ENCODE measurements at regions not wholly inside any gene's neighbourhood (a gene's known extent, or its start where the extent isn't known, plus 50 kb on each side); places are given as distances from the start of the nearest gene placed in this dataset.
"Not testable (repeated sequence)": the region's sequence is repeated elsewhere in the genome, so short reads cannot be mapped to it uniquely, and the experiment has no call there.

DNA sequence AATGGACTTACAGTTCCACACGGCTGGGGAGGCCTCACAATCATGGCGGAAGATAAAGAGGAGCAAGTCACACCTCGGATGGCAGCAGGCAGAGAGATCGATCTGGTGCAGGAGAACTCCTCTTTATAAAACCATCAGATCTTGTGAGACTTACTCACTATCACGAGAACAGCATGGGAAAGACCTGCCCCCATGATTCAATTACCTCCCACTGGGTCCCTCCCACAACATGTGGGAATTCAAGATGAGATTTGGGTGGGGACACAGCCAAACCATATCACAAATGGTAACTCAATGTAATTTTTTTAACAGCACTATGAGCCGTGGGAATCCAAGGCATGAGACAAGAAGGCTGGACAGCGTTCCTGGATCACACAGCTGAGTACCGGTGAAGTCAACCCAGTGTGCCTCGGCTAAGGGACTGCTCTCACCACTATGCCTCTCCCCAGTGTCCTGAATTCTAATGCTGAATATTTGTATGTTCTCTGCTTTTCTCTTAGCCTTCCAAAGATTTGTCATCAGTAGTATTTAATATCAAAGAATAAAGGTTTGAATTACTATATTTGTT, 84.3 kb downstream of the IRS2 start:
- DNase-seq (ENCODE audit: low spot score): not testable (repeated sequence)

DNA sequence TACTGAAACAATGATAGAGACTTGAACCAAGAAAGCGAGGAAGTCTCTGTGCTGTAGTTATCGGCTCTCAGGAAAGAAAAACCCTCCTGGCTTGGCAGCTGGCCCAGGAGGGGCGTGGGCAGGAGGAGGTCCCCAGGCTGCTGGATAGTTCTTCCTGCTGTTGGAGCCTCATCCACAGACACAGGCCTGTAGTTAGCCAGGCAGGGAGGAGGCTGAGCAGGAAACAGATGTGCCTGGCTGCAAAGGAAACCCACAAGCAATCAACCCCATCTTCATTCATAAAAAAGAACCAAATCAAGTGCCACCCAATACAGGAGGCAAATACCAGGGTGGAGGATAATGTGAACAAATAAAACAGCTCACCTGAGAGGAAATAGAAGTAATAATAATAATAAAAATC, 86.2 kb downstream of the IRS2 start:
- peak; percentile 88 for DNase-seq (ENCODE audit: low spot score)

DNA sequence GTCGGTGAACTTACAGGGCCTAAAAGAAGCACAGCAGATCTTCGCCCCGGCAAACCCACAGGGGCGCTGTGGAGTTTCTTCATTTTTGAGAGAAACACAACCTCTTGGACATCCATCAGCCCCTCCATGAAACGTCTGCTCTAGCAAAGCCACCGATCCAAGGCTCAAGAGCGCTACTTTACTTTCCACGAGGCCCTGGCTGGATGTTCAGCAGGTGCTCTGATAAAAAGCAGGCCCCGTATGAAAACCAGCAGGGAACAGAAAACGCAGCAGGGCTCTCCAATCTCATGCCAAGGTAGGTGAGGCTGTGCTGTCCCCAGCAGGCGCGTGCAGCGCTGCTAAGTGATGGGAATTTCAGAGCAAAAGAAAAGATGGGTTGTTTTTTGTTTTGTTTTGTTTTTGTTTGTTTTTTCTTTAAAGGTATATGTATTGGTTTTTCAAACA, 86.7 kb downstream of the IRS2 start:
- no peak for DNase-seq (ENCODE audit: low spot score)

DNA sequence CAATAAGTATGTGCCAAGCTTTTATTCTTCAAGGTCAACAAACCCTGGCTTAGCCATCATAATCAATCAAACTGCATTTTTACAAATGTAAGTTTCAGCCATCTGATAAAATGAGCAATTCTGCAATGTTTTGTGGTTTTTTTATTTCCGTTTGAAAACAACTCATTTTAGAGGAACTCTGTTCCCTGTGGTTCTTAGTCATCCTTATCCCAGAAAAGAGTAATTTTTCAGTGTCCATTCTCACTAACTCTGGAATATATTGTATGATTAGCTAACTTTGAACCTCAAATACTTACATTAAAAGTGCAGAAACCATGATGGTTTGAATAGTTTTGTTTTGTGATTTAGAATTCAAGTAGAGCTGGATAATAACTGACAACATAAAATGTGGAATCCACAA, 87.6 kb downstream of the IRS2 start:
- no peak for DNase-seq (ENCODE audit: low spot score)

DNA sequence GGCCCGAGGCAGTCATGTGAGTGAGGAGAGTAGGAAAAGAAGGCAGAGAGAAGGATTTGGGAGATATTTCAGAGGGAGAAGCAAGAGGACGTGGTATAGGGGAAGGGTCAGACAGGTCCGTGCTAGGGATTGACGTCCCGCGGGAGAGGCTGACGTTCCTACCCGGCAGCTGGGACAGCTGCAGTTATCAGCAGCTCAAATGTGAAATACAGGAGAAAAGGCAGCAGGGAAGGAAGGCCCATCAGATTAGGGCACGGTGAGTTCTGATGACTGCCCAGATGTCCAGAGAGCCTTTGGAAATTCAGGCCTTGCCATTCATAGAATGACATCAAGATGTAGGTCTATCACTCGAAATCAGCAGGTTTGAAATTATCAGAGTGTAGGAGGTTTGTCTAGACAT, 88.4 kb downstream of the IRS2 start:
- DNase-seq (ENCODE audit: low spot score): no peak

DNA sequence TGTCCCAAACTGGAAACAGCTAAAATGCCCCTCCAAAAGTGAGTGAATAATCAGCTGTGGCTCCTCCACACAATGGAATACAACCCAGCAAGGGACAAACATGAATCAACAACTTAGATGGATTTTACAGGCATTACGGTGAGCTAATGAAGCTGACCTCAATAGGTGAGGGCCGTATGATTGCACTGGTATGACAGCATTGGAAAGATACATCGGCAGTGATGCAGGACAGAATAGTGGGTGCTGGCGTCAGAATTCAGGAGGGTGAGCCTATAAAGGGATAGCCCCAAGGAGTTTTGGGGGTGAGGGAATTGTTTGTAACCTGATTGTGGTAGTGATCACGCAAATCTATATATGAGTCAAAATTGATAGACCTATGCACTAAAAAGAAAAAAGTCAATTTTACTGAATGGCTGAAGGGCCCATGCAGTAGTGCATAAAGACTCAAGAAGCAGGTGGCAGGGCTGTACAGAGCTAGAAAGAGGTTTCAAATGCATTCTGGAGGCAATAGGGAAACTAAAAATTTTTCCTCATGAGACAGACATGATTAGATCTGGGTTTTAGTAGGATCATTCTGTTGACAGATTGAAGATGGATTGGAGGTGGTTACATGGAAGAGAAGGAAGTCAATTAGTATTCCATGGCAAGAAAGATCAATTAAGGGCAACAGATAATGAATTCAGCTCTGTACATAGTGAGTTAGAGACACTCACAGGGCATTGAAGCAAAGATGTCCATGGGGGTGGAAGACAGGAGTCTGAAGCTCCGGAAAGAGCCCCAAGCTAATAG, 90.8 kb downstream of the IRS2 start:
- no peak for DNase-seq (ENCODE audit: low spot score)

DNA sequence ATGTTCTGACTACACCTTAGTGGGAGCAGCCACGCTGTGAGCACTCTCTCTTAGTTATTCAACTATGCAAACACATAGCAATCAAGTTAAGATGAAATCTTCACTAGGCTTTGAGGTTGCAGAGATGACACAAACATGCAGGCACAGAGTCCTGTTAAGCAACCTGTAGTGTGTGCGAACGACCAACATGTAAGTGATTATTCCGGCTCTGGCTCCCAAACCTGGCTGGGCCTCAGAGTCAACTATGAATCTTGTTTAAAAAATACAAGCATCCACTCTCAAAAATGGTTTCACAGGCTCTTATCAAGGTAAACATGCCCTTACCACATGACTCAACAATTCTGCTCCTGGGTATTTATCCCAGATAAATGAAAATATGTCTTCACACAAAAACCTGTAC, 91.4 kb downstream of the IRS2 start:
- no peak for DNase-seq (ENCODE audit: low spot score)

DNA sequence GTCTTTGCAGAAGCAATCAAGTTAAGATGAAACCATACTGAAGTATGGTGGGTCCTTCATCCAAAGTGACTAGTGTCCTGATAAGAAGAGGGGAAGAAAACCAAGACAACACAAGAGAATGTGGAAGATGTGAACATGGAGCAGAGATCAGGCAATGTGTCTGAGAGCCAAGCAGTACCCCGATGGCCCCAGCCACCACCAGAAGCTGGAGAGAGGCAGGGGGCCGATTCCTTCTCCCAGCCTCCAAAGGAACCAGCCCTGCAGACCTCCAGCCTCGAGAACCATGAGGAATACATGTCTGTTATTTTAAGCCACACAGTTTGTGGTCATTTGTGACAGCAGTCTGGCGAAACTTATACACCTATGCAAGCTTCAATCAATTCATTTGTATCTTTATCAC, 93.2 kb downstream of the IRS2 start:
- DNase-seq (ENCODE audit: low spot score): no peak

DNA sequence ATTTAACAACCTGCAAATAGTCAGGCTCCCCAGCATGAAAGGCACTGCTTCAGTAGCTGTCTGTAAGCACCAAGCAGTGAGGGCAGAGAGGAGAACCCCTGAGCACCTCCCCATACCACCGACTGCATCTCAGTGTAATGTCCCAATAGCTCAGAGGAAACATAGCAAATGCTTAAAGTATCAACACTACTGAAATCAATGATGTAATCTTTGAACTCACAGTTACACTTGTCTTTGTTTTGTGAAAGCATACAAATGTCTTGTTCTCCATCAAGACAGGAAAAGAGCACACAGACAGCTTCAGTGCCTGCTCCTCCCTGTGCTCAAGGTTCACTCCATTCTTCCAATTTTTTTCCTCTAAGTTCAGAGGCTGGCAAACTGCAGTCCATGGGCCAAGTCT, 94.7 kb downstream of the IRS2 start:
- DNase-seq (ENCODE audit: low spot score): no peak

DNA sequence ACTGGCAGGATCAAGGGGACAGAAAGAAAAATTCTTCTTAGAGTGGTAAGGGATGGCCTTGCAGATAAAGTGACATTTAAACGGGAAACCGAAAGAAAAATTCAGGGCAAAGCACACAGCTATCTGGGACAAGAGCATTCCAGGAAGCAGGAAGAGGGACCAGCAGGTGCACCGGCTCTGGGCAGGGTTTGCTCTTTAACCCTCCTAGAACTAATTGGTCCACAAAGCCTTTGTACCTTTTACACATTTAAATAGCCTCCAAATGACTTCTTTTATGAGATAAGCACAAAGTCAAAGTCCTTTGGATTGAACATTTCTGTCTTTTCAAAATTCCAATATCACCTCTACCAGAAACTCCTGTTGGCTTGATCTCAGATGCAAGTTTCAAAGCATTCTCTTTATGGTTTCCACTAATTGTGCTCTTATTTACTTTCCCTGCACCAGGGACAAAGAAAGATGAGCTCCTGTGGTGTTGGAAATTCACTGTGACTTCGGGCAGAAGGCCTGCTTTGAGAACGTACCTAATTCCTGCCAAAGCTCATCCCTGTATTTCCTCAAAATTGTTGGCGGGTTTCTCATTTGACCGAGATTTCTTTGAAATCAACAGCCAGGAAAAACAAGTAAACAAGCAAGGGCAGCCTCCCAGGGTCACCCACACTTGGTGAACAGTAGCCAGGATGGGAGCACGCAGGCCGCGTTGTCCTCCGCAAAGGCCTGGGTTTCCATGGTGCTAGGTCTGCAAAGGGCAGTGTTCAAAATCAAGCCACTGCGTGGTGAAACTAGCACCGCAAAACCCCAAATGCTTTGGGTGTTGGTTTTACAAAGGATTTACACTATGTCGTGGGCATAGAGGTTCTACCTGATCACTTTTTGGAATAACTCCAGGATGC, 98.6 kb downstream of the IRS2 start:
- peak; percentile 36 for DNase-seq (ENCODE audit: low spot score)

DNA sequence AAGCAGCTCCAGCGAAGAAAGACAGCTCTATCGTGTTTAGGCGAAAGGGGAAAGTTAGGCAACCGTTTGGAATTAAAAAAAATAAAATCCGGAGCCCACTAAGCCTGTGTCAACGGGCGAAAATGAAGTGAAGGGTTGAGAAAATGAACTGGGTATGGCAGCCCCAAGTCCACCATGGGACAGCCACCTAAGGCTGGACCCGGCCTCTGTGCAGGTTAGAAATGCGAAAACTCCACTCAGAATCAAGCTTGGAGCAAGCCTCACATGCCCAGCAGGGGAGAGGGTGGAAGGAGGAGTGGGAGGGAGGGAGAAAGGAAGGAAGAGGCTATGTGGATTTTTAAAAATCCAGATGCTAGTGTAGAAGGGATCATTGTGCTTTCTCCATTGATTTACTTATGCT, 101.2 kb downstream of the IRS2 start:
- no peak for DNase-seq (ENCODE audit: low spot score)

DNA sequence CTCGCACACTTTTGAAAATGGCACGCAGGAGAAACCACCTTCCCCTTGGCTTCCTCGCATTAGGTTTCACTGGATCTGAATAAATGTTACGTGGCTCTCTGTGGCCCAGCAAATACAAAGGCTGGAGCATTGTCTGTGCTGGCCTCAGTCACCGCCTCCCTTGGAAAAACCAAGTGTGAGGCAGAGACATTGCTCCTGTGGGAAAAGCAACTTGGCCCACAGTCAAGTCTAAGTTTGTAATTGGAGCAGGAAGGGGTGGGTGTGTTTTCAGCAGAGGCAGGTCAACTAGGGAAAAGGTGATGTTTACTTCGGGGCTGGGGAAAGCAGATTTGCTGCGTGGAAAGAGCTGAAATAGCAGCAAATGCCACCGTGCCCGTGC, 101.6 kb downstream of the IRS2 start:
- peak; percentile 58 for DNase-seq (ENCODE audit: low spot score)

DNA sequence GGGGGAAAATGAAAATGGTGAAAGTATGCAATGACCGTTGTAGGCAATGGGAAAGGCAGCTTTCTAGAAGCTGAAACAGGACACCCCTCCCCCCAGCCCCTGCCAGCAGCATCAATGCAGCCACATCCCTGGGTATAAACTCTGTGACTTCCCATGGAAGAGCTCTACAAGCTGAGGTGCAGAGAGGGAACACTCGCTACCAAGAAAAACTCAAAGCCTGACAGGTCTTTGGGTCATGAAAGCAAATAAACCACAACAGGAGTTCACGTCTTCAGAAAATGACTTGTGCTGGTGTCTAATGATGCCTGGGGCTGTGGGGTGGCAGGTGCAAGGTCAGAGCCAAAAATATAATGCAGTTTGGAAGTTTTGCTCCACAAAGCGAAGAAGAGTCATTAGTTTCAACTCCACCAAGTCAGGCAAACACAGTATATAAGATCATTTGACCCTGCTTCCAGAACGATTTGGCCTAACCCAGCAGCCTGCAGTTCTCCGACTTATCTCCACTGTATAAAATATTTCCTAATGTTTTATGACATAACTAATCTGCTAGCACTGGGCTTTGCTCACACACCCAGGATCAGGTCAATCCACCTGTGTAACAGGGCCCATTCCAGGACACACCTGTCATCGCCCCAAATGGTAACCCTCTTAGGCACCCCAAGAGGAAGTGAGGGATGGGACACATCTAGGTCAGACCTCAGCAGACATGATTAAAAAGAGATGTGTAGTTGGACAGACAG, 102.1 kb downstream of the IRS2 start:
- DNase-seq (ENCODE audit: low spot score): no peak

DNA sequence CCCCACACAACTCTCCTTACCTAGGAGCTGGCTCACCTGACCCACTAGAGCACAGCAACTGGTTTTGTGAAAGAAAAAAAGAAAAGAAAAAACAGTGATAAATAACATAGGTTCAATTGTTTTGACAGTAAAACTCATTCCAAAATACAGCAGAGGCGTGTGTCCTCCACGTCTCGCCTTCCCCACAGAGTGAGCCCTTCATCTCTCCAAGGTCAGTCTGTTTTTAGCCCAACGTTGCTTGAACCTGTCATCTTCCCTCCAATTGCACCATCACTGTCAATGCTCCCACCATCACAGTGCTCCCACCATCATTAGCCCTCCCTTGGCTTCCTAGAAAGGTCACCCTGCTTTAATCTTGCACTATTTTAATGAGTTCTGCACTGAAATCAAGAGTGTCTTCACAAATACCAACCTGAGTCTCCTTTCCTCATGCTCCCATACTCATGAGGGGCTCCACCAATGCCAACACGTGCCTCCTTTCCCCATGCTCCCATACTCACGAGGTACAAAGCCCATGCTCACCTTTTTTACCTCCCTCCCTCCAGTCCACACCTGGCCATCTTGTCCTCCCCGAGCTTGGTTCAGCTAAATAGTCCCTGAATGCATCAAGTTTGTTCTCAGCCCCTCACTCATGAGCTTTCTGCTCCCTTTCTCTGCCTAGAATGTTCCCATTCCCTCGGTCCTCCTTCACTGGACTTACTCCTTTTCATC, 103.7 kb downstream of the IRS2 start:
- DNase-seq (ENCODE audit: low spot score): no peak

DNA sequence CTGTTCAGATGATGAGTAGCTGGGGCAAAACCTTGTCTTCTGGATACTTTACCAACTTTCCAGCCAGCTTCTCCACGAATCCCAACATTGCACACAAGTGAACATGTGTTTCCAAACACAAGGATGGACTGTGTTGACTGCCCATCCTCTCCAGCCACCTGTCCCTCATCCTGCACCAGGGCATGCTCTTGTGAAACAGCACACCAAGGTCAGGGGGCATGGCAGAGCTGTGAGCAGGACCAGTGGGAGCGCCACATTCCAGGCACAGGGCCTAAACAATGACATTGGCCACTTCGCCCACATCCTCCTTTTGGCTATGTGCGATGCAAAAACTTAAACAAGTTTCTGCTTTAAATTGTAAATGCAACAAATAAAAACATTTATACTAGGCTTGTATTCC, 105.5 kb downstream of the IRS2 start:
- DNase-seq (ENCODE audit: low spot score): no peak

DNA sequence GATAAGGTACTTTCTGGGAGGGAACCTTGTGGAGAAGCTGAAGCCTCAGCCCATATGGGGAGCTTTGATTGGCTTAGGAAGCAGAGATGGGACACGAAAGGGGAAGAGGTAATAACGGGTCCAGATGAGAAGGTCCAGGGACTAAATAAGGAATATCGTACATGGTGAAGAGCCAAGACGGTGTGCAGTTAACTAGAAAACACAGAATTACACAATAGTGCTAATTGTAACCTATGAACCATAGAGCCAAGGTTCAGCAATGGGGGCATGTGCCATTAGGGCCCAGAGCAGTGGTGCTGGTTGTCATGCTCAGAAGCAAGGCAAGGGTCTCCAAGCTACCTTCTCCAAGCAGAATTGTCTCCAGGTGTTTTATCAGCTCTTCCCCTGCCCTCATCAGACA, 106.1 kb downstream of the IRS2 start:
- DNase-seq (ENCODE audit: low spot score): no peak

DNA sequence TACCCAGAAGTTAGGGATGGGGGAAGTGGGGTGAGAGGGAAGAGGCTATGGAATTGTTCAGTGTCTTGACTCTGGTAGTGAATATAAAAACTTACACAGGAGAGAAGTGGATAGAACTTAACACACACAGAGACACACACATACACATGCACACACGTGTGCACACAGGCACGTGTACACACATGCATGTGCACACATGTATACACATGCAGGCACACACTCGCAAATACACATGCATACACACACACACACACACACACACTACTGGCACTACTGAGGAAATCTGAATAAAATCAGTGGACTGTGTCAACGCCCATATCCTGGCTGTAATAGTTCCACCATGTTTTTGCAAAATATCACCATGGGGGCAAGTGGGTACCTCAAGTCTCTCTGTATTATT, 107.9 kb downstream of the IRS2 start:
- no peak for DNase-seq (ENCODE audit: low spot score)

DNA sequence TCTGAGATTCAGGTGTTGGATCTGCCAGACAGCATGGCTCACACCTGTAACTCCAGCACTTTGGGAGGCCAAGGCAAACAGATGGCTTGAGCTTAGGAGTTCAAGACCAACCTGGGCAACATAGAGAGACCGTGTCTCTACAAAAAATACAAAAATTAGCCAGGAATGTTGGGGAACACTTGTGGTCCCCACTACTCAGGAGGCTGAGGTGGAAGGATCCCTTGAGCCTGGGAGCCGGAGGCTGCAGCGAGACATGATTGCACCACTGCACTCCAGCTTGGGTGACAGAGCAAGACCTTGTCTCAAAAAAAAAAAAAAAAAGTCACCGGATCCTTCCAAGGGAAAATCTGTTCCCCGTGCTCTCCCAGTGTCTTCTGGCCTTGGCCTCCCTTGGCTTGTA, 109.2 kb downstream of the IRS2 start:
- DNase-seq (ENCODE audit: low spot score): no peak

DNA sequence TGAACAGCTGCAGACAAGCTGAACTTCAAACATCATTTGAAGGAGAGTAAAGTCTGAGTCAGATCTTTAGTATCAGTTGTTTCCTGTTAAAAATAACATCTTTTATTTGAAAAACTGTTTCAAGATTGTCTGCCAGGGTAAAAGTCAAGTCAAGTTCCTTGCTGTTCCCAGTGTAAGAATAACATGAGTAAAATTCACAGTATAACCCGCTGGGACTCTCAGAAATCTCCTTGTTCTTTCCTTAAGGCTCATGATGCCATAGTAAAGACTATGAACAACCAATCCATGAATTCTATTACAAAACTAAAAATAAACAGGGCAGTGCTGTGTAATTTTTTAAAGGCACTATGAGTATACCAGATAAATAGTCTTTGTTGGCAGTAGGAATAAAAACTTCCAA, 112.9 kb downstream of the IRS2 start:
- DNase-seq (ENCODE audit: low spot score): no peak

DNA sequence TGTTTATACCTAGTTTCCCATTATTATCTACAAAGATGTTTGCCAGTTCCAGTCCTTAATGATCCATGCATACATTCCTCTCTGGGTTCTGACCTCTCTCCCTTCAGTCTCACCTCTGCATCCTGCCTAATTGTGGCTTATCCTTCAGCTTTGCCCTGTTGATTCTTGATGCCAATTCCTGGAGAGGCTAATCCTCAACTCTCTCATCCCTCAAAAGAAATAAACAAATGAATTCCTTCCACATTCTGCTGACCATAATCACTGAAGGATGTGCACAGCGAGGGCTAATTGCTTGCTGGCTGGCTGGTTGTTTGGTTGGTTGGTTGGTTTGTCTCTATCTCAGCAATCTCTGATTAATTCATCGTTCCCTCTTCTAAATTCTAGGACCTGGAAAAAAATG, 113.8 kb downstream of the IRS2 start:
- no peak for DNase-seq (ENCODE audit: low spot score)

DNA sequence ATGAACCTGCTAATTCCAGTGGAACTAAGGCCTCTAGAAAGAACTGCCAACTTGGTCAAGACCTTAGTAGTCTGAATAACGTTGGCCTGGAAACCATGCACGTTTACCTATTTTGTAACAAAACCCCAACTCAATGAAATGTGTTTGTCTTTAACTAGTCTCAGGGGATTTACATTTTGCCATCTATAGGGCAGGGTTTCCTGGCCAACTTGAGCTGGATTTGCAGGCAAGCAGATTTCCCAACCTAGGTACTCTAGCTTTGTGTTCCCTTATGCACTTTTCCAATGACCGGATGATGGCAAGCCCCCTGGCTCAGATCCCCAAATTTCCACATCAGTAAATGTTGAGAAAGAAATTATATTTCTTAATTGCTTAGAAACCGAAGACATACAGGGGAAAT, 114.5 kb downstream of the IRS2 start:
- no peak for DNase-seq (ENCODE audit: low spot score)

DNA sequence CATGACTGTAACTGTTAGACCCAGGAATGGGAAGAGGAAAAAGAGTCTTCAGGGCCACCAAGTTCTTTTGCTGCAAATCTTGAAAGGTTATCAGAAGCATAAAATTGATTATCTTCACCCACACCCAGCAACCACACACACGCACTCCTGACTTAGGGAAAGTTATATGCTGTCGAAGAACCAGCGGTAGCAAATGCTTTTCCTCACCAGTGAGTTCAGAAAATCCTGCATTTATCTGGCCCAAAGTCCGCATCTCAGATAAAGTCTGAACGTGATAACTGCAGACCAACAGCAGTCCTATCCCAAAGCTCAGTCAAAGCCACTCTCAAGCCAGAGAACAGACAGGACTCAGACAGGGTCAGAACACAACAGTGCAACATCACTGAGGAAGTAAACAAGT, 115.6 kb downstream of the IRS2 start:
- no peak for DNase-seq (ENCODE audit: low spot score)

All from mucosa of gallbladder (tissue), 1 donor.